ENCODE measurements at regions not wholly inside any gene's neighbourhood (a gene's known extent, or its start where the extent isn't known, plus 50 kb on each side); places are given as distances from the start of the nearest gene placed in this dataset.
"Not testable (repeated sequence)": the region's sequence is repeated elsewhere in the genome, so short reads cannot be mapped to it uniquely, and the experiment has no call there.

- DNase-seq, result no peak
Observed at GRCh38 chrX:23061116-23061515, 61.4 kb downstream of the DDX53 start.

GRCh38 chrX:23062359-23062758 is 62.6 kb downstream of the DDX53 start:
- no peak for DNase-seq
- no peaks in the 10 kb centered on the region for H3K4me1 ChIP-seq
- H3K27me3 ChIP-seq, result no peaks in the 10 kb centered on the region
- H3K36me3 ChIP-seq, result no peaks in the 10 kb centered on the region
- H3K27ac ChIP-seq, result no peak overlapping the region
- TF ChIP-seq CTCF (IDR thresholded peaks at IDR 0.05), result no peak
- TF ChIP-seq POLR2A (IDR thresholded peaks at IDR 0.05), result no peak
- no peaks in the 10 kb centered on the region for H3K9me3 ChIP-seq
- H3K4me3 ChIP-seq, result no peak overlapping the region

More at GRCh38 chrX:23061116-23061515, 61.4 kb downstream of the DDX53 start:
- H3K4me3 ChIP-seq, result no peak overlapping the region
- H3K9me3 ChIP-seq, result no peaks in the 10 kb centered on the region
- H3K4me1 ChIP-seq, result no peaks in the 10 kb centered on the region
- no peaks in the 10 kb centered on the region for H3K27me3 ChIP-seq
- H3K27ac ChIP-seq, result no peak overlapping the region
- no peaks in the 10 kb centered on the region for H3K36me3 ChIP-seq
- TF ChIP-seq CTCF (IDR thresholded peaks at IDR 0.05), result no peak
- TF ChIP-seq POLR2A (IDR thresholded peaks at IDR 0.05), result no peak

- TF ChIP-seq POLR2A (IDR thresholded peaks at IDR 0.05) (no peak), CTCF (IDR thresholded peaks at IDR 0.05) (no peak)
- Histone ChIP-seq H3K4me1 (no peaks in the 10 kb centered on the region), H3K27ac (no peak overlapping the region), H3K9me3 (no peaks in the 10 kb centered on the region), H3K36me3 (no peaks in the 10 kb centered on the region), H3K4me3 (no peak overlapping the region), H3K27me3 (no peaks in the 10 kb centered on the region)
- no peak for DNase-seq
Observed at GRCh38 chrX:23066588-23067281, 67.0 kb downstream of the DDX53 start.

- not testable (repeated sequence) for H3K27ac ChIP-seq, H3K4me1 ChIP-seq, H3K4me3 ChIP-seq, H3K27me3 ChIP-seq, DNase-seq, H3K36me3 ChIP-seq, H3K9me3 ChIP-seq
Observed at GRCh38 chrX:23075461-23075860, 75.7 kb downstream of the DDX53 start.

GRCh38 chrX:23079347-23079746 is 79.6 kb downstream of the DDX53 start:
- no peak overlapping the region for H3K4me3 ChIP-seq
- TF ChIP-seq CTCF (IDR thresholded peaks at IDR 0.05) (peak in 1 of 6 experiments; percentile 14), POLR2A (IDR thresholded peaks at IDR 0.05) (no peak)
- no peaks in the 10 kb centered on the region for H3K36me3 ChIP-seq
- H3K4me1 ChIP-seq, result no peaks in the 10 kb centered on the region
- no peaks in the 10 kb centered on the region for H3K27me3 ChIP-seq
- no peak overlapping the region for H3K27ac ChIP-seq
- DNase-seq, result no peak
- no peaks in the 10 kb centered on the region for H3K9me3 ChIP-seq

GRCh38 chrX:23100826-23101225 is 101.1 kb downstream of the DDX53 start:
- Histone ChIP-seq H3K9me3 (no peaks in the 10 kb centered on the region), H3K36me3 (no peaks in the 10 kb centered on the region), H3K27me3 (no peaks in the 10 kb centered on the region), H3K27ac (no peak overlapping the region), H3K4me1 (no peaks in the 10 kb centered on the region), H3K4me3 (no peak overlapping the region)
- TF ChIP-seq POLR2A (IDR thresholded peaks at IDR 0.05) (no peak), CTCF (IDR thresholded peaks at IDR 0.05) (no peak)
- DNase-seq, result no peak
